HG03469 (cell line): ENCODE measurements at regions not wholly inside any gene's neighbourhood (a gene's known extent, or its start where the extent isn't known, plus 50 kb on each side); places are given as distances from the start of the nearest gene placed in this dataset.

ENCODE experiments used
- ATAC-seq: cut with Tn5 transposase; IDR thresholded peaks from one replicate; pipeline ENCODE4 v1.9.1; 2021; ENCODE audit warnings: mild to moderate bottlenecking, moderate library complexity, moderate number of reproducible peaks; ENCODE audit not compliant: unreplicated experiment

DNA sequence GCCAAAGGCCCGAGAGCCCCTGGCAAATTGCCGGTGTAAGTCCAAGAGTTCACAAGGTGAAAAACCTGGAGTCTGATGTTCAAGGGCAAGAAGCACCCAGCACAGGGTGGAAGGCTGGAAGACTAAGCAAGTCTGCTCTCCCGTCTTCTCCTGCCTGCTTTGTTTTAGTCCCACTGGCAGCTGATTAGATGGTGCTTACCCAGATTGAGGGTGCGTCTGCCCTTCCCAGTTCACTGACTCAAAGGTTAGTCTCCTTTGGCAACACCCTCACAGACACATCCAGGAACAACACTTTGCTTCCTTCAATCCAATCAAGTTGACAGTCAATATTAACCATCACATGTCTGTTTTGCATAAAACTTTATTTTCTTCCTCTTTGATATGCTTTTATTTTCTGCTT is 157.4 kb downstream of the HS3ST1 start:
- no peak for ATAC-seq

GRCh38 chr4:11268149-11268548 is 160.5 kb downstream of the HS3ST1 start:
- no peak for ATAC-seq

GRCh38 chr4:11264841-11265240 is 163.9 kb downstream of the HS3ST1 start:
- ATAC-seq: no peak

DNA sequence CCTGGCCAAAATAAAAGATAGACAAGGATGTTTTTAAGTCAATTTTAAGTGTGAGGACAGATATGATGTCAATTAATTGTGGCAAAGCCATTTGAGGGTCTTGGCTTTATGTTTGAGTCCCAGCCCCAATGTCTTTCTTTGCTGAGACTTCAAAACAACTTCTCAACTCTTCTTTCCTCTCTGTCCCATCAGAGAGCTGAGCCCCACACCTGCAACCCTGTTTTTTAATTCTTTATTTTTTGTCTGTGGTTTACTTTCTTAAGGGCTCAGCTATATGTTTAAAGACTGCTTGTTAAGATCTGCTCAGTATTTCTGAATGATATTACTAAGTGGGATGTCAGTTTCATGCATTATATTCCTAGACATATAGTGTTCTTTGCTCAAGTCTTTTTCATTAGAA is 164.3 kb downstream of the HS3ST1 start:
- no peak for ATAC-seq

- ATAC-seq: no peak
These were observed 165.5 kb downstream of the HS3ST1 start for GRCh38 chr4:11263208-11263607.

DNA sequence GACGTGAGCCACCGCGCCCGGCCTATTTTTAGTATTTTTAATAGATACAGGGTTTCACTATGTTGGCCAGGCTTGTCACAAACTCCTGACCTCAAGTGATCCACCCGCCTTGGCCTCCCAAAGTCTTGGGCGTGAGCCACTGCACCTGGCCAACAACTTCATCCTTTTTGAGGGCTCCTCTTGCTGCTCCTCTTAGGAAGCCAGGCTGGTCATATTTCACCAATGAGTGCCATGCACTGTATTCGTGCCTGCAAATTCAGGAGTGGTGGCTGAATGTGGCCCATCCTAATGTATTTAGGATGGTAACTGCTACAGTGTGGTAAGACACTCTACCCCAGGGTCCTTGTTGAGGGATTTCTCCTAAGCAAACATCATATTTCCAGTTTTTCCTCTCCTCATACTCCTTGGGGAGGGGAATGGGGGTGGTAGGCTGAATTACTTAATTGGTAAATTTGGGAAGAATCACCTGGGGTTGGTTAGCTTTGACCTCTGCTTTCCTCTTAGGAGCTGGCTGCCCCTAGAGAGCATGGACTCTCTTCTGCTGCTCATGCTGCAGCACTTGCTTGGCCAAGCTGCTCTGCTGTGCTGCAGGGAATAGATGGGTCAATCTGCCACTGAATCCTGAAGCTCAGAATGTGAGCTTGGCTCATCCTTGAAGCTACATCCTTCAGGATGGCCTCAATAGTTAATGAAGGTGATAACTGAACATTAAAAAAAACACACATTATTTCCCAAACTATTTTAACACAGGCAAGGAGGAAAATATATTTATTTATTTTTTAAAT is 167.4 kb downstream of the HS3ST1 start:
- ATAC-seq: no peak

DNA sequence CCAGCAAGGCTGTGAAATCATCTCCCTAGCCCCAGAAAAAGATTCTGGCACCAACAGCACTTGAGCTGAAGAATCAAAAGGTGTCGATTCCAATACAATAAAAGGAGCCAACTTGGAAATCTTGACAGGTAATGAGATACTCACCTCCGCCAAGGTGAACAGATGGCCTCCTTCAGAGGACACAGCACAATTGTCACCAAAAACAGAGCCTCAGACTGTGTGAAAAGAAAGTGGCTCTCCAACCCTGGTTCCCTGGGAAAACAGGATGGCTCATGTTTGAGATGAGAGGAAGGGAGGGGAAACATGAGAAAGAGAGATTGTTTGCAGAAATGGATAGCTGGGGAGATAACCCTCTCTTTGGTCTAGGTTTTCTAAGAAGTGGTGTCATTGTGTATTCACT is 168.9 kb downstream of the HS3ST1 start:
- no peak for ATAC-seq

DNA sequence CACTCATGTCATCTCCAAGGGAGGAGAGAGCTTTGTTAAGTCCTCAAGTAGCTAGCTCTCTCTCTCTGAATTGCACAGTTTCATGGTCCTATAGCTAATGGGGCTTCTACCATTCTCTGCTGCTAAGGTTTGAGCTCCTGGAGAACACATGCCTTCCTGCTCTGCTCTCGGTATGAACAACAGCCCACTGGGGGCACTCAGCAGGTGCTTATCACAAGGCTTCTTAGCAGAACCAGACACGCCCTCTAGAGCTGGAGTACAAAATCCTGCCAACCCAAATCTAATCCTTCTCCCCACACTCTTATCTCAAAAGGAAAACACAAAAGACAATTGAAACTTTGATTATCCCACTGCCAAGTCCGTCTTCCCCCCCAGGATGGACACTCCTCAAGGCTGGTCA is 176.5 kb downstream of the HS3ST1 start:
- no peak for ATAC-seq

DNA sequence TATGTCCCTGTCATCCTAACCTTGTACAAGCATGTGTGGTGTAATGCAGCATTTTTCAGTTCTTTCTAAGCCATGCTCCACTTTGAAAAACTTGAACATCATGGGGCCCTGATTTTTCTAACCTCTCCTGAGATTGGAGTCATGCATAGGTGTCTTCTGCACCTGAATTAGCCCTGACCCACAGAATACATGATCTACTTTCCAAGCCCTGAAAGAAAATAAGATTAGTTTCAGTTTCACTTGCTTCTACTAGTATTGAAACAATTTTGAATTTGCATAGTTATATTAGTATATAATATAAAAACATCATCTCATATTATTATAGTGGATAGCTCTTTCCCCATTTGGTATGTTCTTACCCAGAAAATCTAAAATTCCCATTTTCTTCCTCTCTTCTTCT is 178.2 kb downstream of the HS3ST1 start:
- no peak for ATAC-seq

- ATAC-seq: no peak
These were observed 196.7 kb downstream of the HS3ST1 start for GRCh38 chr4:11232015-11232414.

- ATAC-seq: no peak
These were observed 197.8 kb downstream of the HS3ST1 start for GRCh38 chr4:11230866-11231265.

GRCh38 chr4:11228530-11228929 is 200.2 kb downstream of the HS3ST1 start:
- ATAC-seq: no peak

- ATAC-seq: no peak
These were observed 205.4 kb downstream of the HS3ST1 start for GRCh38 chr4:11223311-11223710.

DNA sequence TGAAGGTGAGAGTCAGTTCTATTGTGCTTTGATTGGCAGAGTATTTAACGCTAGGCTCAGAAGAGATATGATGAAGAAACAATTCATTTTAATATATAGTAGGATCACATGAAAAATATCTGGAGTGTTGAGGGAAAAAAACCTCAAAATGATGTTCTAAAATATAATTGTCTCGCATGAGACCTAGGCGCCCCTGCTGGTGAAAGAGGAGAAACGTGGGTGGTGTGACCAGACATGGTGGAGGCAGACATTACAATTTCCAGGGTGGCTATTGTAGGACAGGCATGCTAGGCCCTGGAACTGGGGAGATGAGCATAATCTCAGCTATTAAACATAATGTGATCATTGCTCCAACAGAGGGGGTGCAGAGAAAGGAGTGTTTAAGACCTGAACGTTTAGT is 210.0 kb downstream of the HS3ST1 start:
- no peak for ATAC-seq

DNA sequence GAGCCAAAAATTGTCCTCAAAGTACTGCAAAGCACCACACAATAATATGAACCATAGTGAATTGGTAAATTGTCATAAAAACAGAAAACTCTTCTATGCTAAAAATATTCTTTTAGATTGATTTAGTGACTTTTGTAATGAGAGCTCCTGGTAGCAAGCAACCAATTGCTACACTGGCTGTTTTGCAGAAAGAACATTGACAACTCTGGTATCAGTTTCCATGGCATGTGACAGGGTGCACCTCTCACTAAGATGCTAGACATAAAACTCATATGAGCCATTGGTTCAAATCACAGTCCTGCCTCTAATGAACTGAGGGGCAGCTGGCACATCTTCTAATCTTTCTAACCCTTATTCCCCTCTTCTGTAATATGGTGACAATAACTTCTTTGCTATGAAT is 212.2 kb downstream of the HS3ST1 start:
- ATAC-seq: no peak

GRCh38 chr4:11214281-11214680 is 214.4 kb downstream of the HS3ST1 start:
- no peak for ATAC-seq

- ATAC-seq: no peak
These were observed 218.9 kb downstream of the HS3ST1 start for GRCh38 chr4:11209826-11210225.

DNA sequence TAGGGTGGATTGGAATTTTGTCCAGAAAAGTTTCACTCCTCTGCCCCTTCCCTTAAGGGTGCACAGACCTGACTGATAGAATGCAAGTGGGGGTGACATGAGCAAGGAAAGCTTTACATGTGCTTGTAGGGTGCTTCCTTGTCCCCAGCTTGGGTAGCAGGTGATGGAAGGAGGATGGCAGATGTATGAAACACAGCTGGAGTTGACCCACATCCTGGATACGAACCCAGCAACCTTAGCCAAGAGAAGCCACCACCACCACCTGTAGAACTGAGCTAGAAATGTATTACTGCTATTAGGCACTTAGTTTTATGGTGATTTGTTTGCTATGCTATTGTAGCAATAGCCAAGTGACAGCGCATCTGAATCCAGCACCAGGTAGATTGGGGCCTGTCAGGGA is 227.4 kb downstream of the HS3ST1 start:
- ATAC-seq: no peak

DNA sequence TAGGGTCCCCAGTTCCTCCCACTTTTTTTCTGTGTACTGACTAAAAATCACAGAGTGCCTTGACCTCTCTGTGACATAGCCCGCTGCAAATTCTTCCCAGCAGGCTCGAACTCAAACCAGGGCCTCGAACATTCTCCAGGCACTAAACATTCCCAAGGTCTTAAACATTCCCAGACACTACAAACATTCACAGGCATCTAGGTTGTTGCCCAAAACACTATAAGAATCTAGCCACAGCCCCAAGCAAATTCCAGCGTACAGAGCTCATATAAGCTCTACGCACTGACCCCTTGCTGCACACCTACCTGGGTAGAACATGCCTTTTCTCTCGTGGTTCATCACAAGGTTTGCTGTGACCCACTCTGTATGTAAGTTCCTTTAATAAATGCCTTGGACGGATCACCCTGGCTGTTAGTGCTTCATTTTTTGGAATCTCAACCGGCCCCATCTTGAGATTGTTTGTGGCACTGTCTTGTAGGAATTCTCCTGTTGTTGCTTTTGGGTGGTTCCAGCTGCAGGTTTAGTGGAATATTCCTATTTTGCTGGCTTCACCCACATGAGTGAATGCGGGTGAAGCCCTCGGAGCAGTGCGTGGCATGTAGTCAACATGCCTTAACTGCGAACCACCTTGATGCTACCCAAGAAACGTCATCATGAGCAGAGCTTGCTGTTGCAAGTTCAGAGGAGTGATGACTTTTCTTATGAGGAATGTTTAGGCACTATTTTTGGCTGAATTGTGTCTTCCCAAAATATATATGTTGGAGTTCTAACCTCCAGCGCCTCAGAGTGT is 230.0 kb downstream of the HS3ST1 start:
- no peak for ATAC-seq

GRCh38 chr4:11197631-11198341 is 230.9 kb downstream of the HS3ST1 start:
- ATAC-seq: no peak

DNA sequence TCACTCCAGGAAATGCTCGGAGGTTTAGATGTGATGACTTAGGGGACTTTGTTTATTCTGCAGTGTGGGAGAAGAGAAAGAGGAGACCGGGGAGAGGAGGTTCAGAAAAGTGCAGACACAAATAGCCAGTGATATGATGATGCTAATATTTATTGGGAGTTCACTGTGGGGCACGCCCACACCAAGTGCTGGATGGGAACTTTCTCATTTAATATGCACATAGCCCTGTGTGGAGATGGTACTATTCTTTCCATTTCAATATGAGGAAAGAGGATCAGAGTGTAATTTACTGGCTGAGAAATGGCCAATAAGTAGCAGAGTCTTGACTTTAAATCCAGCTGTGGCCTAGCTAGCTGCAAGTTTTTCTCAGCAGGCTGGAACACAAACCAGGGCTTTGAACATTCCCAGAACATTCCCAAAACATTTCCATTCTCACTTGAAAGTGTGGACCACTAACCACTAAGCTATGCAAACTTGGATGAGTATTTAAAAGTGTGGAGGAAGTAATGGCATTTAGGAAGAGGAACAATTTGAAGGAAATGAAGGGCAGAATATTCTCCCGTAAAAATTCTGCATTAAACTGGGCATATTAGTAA is 231.7 kb downstream of the HS3ST1 start:
- ATAC-seq: no peak
